ENCODE measurements at regions not wholly inside any gene's neighbourhood (a gene's known extent, or its start where the extent isn't known, plus 50 kb on each side); places are given as distances from the start of the nearest gene placed in this dataset.

DNA sequence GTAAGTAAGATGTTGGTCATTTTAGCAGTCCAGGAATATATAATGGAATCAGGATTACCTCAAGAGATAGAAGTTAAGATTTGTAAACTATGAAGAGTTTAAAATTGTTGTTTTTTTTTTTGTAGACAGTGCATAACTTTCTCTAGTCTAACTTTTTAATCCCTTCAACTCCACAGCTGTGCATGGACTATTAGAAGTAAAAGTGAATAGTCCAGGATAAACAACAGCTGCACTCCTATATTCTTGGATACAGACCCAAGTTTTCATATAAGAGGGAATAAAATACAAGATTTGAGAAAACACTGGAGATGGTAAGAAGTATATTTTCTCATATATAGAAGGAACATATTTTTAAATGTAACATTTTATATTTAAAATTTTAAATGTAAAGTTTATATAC lies 1509.9 kb downstream of the SLITRK5 start:
- H3K79me2 ChIP-seq, result no peaks in the 10 kb centered on the region
- no peaks in the 10 kb centered on the region for H3K27me3 ChIP-seq
- H2AFZ ChIP-seq, result no peak overlapping the region
- H3K9me2 ChIP-seq (replicated peaks; ENCODE audit: insufficient read depth), result no peaks in the 10 kb centered on the region
- TF ChIP-seq EZH2phosphoT487 (IDR thresholded peaks at IDR 0.05; ENCODE audit: low read depth, severe bottlenecking, unreplicated experiment) (no peak), EZH2 (IDR thresholded peaks at IDR 0.05; ENCODE audit: borderline replicate concordance) (no peak)
- TF ChIP-seq, protein P1, sequence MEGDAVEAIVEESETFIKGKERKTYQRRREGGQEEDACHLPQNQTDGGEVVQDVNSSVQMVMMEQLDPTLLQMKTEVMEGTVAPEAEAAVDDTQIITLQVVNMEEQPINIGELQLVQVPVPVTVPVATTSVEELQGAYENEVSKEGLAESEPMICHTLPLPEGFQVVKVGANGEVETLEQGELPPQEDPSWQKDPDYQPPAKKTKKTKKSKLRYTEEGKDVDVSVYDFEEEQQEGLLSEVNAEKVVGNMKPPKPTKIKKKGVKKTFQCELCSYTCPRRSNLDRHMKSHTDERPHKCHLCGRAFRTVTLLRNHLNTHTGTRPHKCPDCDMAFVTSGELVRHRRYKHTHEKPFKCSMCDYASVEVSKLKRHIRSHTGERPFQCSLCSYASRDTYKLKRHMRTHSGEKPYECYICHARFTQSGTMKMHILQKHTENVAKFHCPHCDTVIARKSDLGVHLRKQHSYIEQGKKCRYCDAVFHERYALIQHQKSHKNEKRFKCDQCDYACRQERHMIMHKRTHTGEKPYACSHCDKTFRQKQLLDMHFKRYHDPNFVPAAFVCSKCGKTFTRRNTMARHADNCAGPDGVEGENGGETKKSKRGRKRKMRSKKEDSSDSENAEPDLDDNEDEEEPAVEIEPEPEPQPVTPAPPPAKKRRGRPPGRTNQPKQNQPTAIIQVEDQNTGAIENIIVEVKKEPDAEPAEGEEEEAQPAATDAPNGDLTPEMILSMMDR (IDR thresholded peaks at IDR 0.05; ENCODE audit: poor library complexity), result no peak
- H4K20me1 ChIP-seq (ENCODE audit: insufficient read depth, poor library complexity, severe bottlenecking), result no peaks in the 10 kb centered on the region
- H3K4me3 ChIP-seq, result no peak overlapping the region
- no peaks in the 10 kb centered on the region for H3K9me3 ChIP-seq (ENCODE audit: low read depth)
- H3K27ac ChIP-seq, result no peak overlapping the region
- DNase-seq (ENCODE audit: low spot score), result no peak
- H3K36me3 ChIP-seq (replicated peaks; ENCODE audit: insufficient read depth, low read depth), result no peaks in the 10 kb centered on the region
- no peak overlapping the region for H3K4me2 ChIP-seq
- H3K4me1 ChIP-seq (ENCODE audit: insufficient read depth), result no peaks in the 10 kb centered on the region

DNA sequence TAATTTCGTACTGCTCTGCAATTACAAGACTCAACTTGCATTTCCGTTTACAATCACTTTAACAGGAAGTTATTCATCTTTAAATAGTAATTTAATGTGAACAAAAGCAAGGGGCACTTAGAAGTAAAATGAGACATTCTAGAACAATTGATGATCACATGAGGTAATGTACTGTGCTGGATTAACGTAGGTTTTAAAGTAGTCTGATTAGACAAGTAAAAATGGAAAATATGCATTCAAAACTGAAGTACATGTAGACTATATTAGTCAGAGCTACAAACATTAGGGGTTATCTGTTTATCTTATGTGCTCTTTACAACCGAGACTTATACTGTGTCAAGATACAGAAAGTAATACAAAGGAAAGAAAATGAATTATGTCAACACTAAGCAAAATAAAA lies 1528.0 kb downstream of the SLITRK5 start:
- H4K20me1 ChIP-seq (ENCODE audit: insufficient read depth, poor library complexity, severe bottlenecking), result peaks cover 3% of the 10 kb centered on the region
- no peak for TF ChIP-seq EZH2phosphoT487 (IDR thresholded peaks at IDR 0.05; ENCODE audit: low read depth, severe bottlenecking, unreplicated experiment)
- TF ChIP-seq EZH2 (IDR thresholded peaks at IDR 0.05; ENCODE audit: borderline replicate concordance), result no peak
- TF ChIP-seq, protein P1 (IDR thresholded peaks at IDR 0.05; ENCODE audit: poor library complexity), result no peak
- H3K4me2 ChIP-seq, result no peak overlapping the region
- no peak overlapping the region for H2AFZ ChIP-seq
- H3K27me3 ChIP-seq, result no peaks in the 10 kb centered on the region
- H3K4me3 ChIP-seq, result no peak overlapping the region
- H3K36me3 ChIP-seq (replicated peaks; ENCODE audit: insufficient read depth, low read depth), result no peaks in the 10 kb centered on the region
- no peaks in the 10 kb centered on the region for H3K79me2 ChIP-seq
- no peaks in the 10 kb centered on the region for H3K9me3 ChIP-seq (ENCODE audit: low read depth)
- no peaks in the 10 kb centered on the region for H3K4me1 ChIP-seq (ENCODE audit: insufficient read depth)
- H3K9me2 ChIP-seq (replicated peaks; ENCODE audit: insufficient read depth), result no peaks in the 10 kb centered on the region
- no peak for DNase-seq (ENCODE audit: low spot score)
- WGBS (ENCODE audit: low lambda C conversion rate, missing lambda C conversion rate), result 33% methylated on average over 4 of the region's 4 CpGs
- H3K27ac ChIP-seq, result no peak overlapping the region

DNA sequence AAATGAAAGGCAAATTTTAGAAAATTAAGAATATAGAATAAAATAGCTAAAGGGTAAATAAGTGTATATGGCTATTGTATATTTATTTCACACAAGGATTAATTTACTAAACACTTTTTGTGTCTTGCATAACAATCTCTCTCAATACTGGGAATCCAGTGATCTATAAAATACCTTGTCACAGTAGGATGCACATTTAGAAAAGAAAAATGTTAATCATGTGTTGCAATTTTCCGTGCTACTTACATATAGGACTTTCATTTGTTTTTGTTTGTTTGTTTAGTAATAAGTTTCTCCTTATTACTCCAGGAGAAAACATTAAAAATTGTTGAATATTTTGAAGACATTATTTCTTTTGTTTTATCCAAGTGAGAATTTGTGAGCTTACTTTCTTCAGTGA lies 1533.3 kb downstream of the SLITRK5 start:
- no peaks in the 10 kb centered on the region for H3K9me3 ChIP-seq (ENCODE audit: low read depth)
- DNase-seq (ENCODE audit: low spot score), result no peak
- H3K27ac ChIP-seq, result no peak overlapping the region
- H3K4me2 ChIP-seq, result no peak overlapping the region
- H3K4me3 ChIP-seq, result no peak overlapping the region
- no peaks in the 10 kb centered on the region for H3K36me3 ChIP-seq (replicated peaks; ENCODE audit: insufficient read depth, low read depth)
- H3K27me3 ChIP-seq, result no peaks in the 10 kb centered on the region
- 93% methylated on average over 1 of the region's 1 CpG for WGBS (ENCODE audit: low lambda C conversion rate, missing lambda C conversion rate)
- H2AFZ ChIP-seq, result no peak overlapping the region
- H4K20me1 ChIP-seq (ENCODE audit: insufficient read depth, poor library complexity, severe bottlenecking), result no peaks in the 10 kb centered on the region
- TF ChIP-seq EZH2phosphoT487 (IDR thresholded peaks at IDR 0.05; ENCODE audit: low read depth, severe bottlenecking, unreplicated experiment) (no peak), EZH2 (IDR thresholded peaks at IDR 0.05; ENCODE audit: borderline replicate concordance) (no peak)
- H3K4me1 ChIP-seq (ENCODE audit: insufficient read depth), result no peaks in the 10 kb centered on the region
- no peaks in the 10 kb centered on the region for H3K9me2 ChIP-seq (replicated peaks; ENCODE audit: insufficient read depth)
- H3K79me2 ChIP-seq, result no peaks in the 10 kb centered on the region

DNA sequence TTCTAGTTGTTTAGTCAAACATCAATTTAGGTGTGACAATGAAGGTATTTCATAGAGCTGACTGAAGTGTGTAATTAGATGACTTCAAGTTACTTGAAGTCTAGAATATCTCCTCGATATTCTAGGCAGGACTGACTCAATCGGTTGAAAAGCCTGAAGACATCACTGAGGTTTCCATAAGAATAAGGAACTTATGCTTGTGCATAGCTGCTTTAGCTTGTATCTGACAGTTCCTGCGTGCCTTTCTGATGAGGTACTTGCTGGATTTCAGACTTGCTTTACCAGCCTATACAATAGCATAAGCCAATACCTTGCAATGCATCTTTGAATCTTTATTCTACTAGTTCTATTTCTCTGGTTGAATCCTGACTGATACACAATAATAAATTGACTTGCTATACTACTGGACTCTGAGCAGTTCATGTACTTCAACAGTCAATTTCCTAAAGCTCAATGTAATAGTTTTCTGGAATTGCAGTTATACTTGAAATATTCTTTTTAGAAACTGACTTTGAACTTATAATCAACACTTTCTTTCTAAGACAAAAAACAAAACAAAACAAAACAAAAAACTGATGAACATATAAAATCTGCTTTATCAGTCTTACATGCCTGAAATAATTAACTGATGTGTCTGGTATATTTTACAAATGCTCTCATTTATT lies 1534.8 kb downstream of the SLITRK5 start:
- 75% methylated on average over 3 of the region's 3 CpGs for WGBS (ENCODE audit: low lambda C conversion rate, missing lambda C conversion rate)
- Histone ChIP-seq H2AFZ (no peak overlapping the region), H3K27me3 (no peaks in the 10 kb centered on the region), H3K4me2 (no peak overlapping the region), H3K9me3 (ENCODE audit: low read depth) (no peaks in the 10 kb centered on the region), H3K9me2 (replicated peaks; ENCODE audit: insufficient read depth) (no peaks in the 10 kb centered on the region), H3K4me1 (ENCODE audit: insufficient read depth) (no peaks in the 10 kb centered on the region), H3K79me2 (no peaks in the 10 kb centered on the region), H3K4me3 (no peak overlapping the region), H3K36me3 (replicated peaks; ENCODE audit: insufficient read depth, low read depth) (no peaks in the 10 kb centered on the region), H3K27ac (no peak overlapping the region), H4K20me1 (ENCODE audit: insufficient read depth, poor library complexity, severe bottlenecking) (no peaks in the 10 kb centered on the region)
- no peak for DNase-seq (ENCODE audit: low spot score)
- TF ChIP-seq EZH2phosphoT487 (IDR thresholded peaks at IDR 0.05; ENCODE audit: low read depth, severe bottlenecking, unreplicated experiment) (no peak), EZH2 (IDR thresholded peaks at IDR 0.05; ENCODE audit: borderline replicate concordance) (no peak)
- TF ChIP-seq, protein P1 (IDR thresholded peaks at IDR 0.05; ENCODE audit: poor library complexity), result no peak
